GM23248 (cell line): ENCODE measurements at regions not wholly inside any gene's neighbourhood (a gene's known extent, or its start where the extent isn't known, plus 50 kb on each side); places are given as distances from the start of the nearest gene placed in this dataset.

Experiments used
- EZH2 ChIP-seq: fragments of 200-600 bp; sonication (generic); IDR thresholded peaks from 2 replicates; pipeline ENCODE4 v1.6.1; 2018; ENCODE audit warnings: antibody characterized with exemption, mild to moderate bottlenecking; ENCODE audit not compliant: insufficient read depth, poor library complexity, severe bottlenecking
- EZH2phosphoT487 ChIP-seq: fragments of 200-600 bp; sonication (generic); IDR thresholded peaks from 2 replicates; pipeline ENCODE4 v1.6.1; 2018; ENCODE audit warnings: antibody characterized with exemption, moderate library complexity, mild to moderate bottlenecking, low read depth; ENCODE audit not compliant: insufficient read depth

- TF ChIP-seq EZH2phosphoT487 (no peak), EZH2 (no peak)
Observed at GRCh38 chr4:20086799-20087521, 164.7 kb upstream of the SLIT2 start.
